Pancreas (tissue), 10 donors: ENCODE measurements at regions not wholly inside any gene's neighbourhood (a gene's known extent, or its start where the extent isn't known, plus 50 kb on each side); places are given as distances from the start of the nearest gene placed in this dataset.
A peak's percentile ranks its signal among the peaks of the same experiment; 100 is the strongest.

ENCODE experiments used
- ATAC-seq, 4 donors: fragments of 200-7000 bp; cut with Tn5 transposase; one replicate each; pipeline versions ENCODE4 v1.8.0 to v1.9.1; 2020; ENCODE audit warnings: mild to moderate bottlenecking in 4 of 4, moderate library complexity in 4 of 4
- DNase-seq, 6 donors: peaks; one replicate each; pipeline ENCODE4 v3.0.0-alpha.2; 2020
- FAIRE-seq: peaks from 2 replicates; lab custom pipeline; 2012; peaks lifted over from hg19 to GRCh38; lab: Jason Lieb, UNC
- H3K27ac ChIP-seq, 4 donors: fragments of 200-600 bp; sonication (generic); 1 replicate in 3 of 4; 2 replicates in 1 of 4; pipeline versions ENCODE4 v1.5.0 to v1.8.0; 2020
- H3K27me3 ChIP-seq, 4 donors: fragments of 200-600 bp; one replicate each; pipeline ENCODE4 v1.8.0; 2021
- H3K36me3 ChIP-seq, 3 donors: fragments of 200-600 bp; sonication (generic) in 1 of 3; one replicate each; pipeline versions ENCODE4 v1.5.0 to v1.8.0; 2020 to 2021
- H3K4me1 ChIP-seq, 3 donors: fragments of 200-600 bp; one replicate each; pipeline ENCODE4 v1.8.0; 2021
- H3K4me3 ChIP-seq, 4 donors: fragments of 200-600 bp; sonication (generic) in 2 of 4; one replicate each; pipeline versions ENCODE4 v1.5.0 to v1.8.0; 2020 to 2021
- H3K9me3 ChIP-seq, 4 donors: fragments of 200-600 bp; one replicate each; pipeline ENCODE4 v1.8.0; 2021
- CTCF ChIP-seq, 4 donors: fragments of 200-600 bp; sonication (generic) in 3 of 4; IDR thresholded peaks; one replicate each; pipeline versions ENCODE4 v1.5.0 to v1.8.0; 2021; ENCODE audit warnings: antibody characterized with exemption in 4 of 4
- WGBS, 2 donors: extraction: QIAGEN DNeasy Blood & Tissue Kit; methylation state at CpG; one replicate each; pipeline ENCODE4 v1.1.7; 2013; 5-methylcytosine and 5-hydroxymethylcytosine counted together
- intact Hi-C, 3 donors: fragments of 100-400 bp; cut with DNase I; formaldehyde crosslinking; loops; one replicate each; pipeline versions ENCODE4 v1.11.1 to v1.14.2; 2022
- donor health status: healthy with polysubstance abuse.
- donor health status: DM: no; HTN: no; CAD: no; lungs with moderate emphysema.
- donor health status: DM: no; HTN: no; CAD: no.
- donor health status: control.
- donor health status: control.
- donor health status: Bipolar disorder and iron deficiency.
- donor health status: DM: yes; HTN: yes; CAD: no.
- donor health status: DM: no; HTN: no; CAD: no.
- donor health status: DM: no; HTN: no; CAD: no.
- donor health status: DM: yes; HTN: yes; CAD: no.

DNA sequence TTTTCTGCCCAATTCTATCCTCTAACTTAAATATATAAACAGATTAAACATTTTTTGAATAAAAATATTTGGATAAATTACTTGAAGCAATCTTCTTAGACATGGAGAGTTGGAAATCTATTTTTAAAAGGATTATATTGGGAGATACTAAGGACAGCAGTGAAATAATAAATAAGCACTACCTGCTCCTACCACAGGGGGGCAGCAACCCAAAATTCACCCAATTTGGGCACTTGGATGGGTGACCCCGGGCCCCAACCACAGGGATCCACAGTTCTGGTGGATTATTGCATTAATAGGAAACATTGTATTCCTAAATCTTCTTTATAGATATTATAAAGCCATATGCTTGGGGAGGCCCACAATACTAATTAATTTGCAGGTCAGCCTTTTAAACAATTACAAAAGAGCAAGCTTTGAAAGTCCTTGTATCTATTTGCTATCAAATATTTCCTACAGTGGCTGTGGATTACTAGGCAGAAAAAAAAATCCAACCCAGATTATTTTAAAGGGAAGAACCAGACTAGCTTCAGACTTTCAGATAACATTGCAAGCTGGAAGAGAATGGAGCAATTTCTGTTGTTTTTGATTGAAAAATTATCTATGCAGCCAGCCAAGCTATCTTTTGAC, 66.4 kb upstream of the PDE10A start:
- 2 to 4% methylated on average over 1 of the region's 1 CpG for WGBS, 2 donors
- intact Hi-C loops = loop anchor here in 1 of 3 donors (5.0 kb wide), 1 partner anchor 123 kb away; no protein-coding TSS in a partner anchor

DNA sequence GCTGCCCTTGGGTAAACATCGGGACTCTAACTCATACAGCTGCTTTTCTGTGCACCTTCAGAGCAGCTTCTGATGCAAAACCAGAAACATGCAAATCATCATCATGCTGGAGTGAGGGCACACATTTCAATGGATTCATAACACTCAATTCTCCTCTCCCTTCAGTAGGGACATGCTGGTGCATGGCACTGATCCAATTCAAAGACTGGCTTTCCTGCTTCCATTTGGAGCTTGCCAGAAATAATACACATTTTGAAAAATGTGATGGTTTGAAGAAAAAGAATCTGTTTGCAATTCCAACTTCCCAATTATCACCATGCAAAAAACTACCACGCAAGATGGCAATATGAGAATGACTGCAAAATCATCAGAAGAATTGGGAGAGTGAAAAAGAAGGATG, 65.2 kb upstream of the PDE10A start:
- no peak for TF ChIP-seq CTCF (IDR thresholded peaks at IDR 0.05)
- FAIRE-seq (no peak), DNase-seq (no peak), ATAC-seq (no peak)
- Histone ChIP-seq H3K27me3 (no peaks in the 10 kb centered on the region), H3K27ac (no peak overlapping the region), H3K9me3 (no peaks in the 10 kb centered on the region), H3K4me3 (no peak overlapping the region), H3K36me3 (no peaks in the 10 kb centered on the region), H3K4me1 (no peaks in the 10 kb centered on the region)
- intact Hi-C loops = loop anchor here in 1 of 3 donors (5.0 kb wide), 1 partner anchor 124 kb away; no protein-coding TSS in a partner anchor
- 49 to 54% methylated on average over 2 of the region's 2 CpGs for WGBS, 2 donors

More for the DNA sequence above, 66.4 kb upstream of the PDE10A start:
- peak in 1 of 6 donors; percentile 43 for DNase-seq
- H3K27ac ChIP-seq = no peak overlapping the region
- peak in 3 of 4 donors; percentile 55 to 74 (median 65) for ATAC-seq
- no peaks in the 10 kb centered on the region for H3K4me1 ChIP-seq
- H3K27me3 ChIP-seq = no peaks in the 10 kb centered on the region
- H3K9me3 ChIP-seq = no peaks in the 10 kb centered on the region
- peak; percentile 17 for FAIRE-seq
- TF ChIP-seq CTCF (IDR thresholded peaks at IDR 0.05) = peak; percentile 44 to 78 (median 60)
- no peaks in the 10 kb centered on the region for H3K36me3 ChIP-seq
- no peak overlapping the region for H3K4me3 ChIP-seq

GRCh38 chr6:165726965-165727381, 63.9 kb upstream of the PDE10A start:
- H3K36me3 ChIP-seq = no peaks in the 10 kb centered on the region
- WGBS, 2 donors = 48 to 61% methylated on average over 23 of the region's 23 CpGs
- no peak for TF ChIP-seq CTCF (IDR thresholded peaks at IDR 0.05)
- H3K27me3 ChIP-seq = no peaks in the 10 kb centered on the region
- H3K9me3 ChIP-seq = no peaks in the 10 kb centered on the region
- intact Hi-C loops = loop anchor here in 1 of 3 donors (5.0 kb wide), 1 partner anchor 125 kb away; no protein-coding TSS in a partner anchor
- no peaks in the 10 kb centered on the region for H3K4me1 ChIP-seq
- FAIRE-seq (no peak), ATAC-seq (peak in 1 of 4 donors; percentile 39), DNase-seq (no peak)
- no peak overlapping the region for H3K4me3 ChIP-seq
- no peak overlapping the region for H3K27ac ChIP-seq

DNA sequence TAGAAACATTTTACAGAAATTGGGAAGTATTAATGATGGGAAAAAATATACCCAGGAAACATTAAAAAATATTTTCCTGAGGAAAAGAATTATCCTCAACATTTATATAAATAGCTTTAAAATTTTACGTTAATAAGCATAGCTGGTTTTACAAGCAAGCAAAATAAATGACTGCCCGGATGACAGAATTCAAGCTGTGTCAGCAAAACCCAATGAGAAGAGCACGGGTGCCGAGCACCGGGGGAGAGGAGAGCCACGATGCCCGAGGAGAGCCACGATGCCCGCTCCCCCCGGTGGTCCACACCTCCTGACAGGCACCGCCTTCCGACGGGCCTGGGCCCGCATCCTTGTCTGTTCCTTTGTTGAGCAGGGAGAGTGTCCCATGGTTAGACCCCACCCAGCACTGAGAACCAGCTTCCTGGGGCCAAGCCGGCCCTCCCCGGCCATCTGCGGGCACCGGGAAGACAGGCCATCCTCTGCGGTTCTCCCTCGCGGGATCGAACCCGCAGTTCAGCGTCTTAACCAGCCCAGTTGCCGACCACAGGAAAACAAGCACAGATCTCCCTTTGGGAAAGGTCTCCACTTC, 63.3 kb upstream of the PDE10A start:
- H3K4me3 ChIP-seq = no peak overlapping the region
- intact Hi-C loops = loop anchor here in 1 of 3 donors (5.0 kb wide), 1 partner anchor 126 kb away; no protein-coding TSS in a partner anchor
- ATAC-seq (no peak), FAIRE-seq (no peak), DNase-seq (no peak)
- H3K9me3 ChIP-seq = no peaks in the 10 kb centered on the region
- no peak for TF ChIP-seq CTCF (IDR thresholded peaks at IDR 0.05)
- no peaks in the 10 kb centered on the region for H3K4me1 ChIP-seq
- no peaks in the 10 kb centered on the region for H3K27me3 ChIP-seq
- no peak overlapping the region for H3K27ac ChIP-seq
- no peaks in the 10 kb centered on the region for H3K36me3 ChIP-seq
- WGBS, 2 donors = 76 to 87% methylated on average over 24 to 25 of the region's 25 CpGs

DNA sequence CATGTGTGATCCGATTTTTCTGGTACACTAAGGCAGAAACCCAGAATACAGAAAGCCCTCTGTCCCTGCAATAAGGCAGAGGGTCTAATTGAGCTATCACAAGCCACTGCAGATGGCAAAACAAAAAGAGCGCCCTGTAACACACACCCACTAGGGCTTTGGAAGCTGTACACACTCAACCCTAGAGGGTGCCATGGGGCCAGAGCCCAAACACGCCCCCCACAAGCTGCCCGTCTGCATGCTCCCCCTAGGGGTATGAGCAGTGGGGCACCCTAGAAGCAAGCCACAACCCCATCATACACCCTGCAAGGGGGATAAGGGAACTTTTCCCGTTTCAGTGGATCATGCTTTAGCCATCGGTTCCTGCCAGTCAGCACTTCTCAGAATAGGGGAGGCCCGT, 62.2 kb upstream of the PDE10A start:
- intact Hi-C loops = loop anchor here in 1 of 3 donors (5.0 kb wide), 1 partner anchor 127 kb away; no protein-coding TSS in a partner anchor
- no peak for TF ChIP-seq CTCF (IDR thresholded peaks at IDR 0.05)
- Histone ChIP-seq H3K36me3 (no peaks in the 10 kb centered on the region), H3K4me1 (no peaks in the 10 kb centered on the region), H3K27me3 (no peaks in the 10 kb centered on the region), H3K4me3 (no peak overlapping the region), H3K27ac (no peak overlapping the region), H3K9me3 (no peaks in the 10 kb centered on the region)
- FAIRE-seq (no peak), DNase-seq (no peak), ATAC-seq (no peak)
- WGBS, 2 donors = 68 to 74% methylated on average over 7 of the region's 7 CpGs
